HUES48 (cell line): ENCODE measurements at regions not wholly inside any gene's neighbourhood (a gene's known extent, or its start where the extent isn't known, plus 50 kb on each side); places are given as distances from the start of the nearest gene placed in this dataset.

ENCODE experiments used
- H3K27ac ChIP-seq: one replicate; pipeline ENCODE4 v1.7.0; 2013; ENCODE audit warnings: low read depth, low read length, inconsistent platforms
- H3K27me3 ChIP-seq: 2 replicates; pipeline ENCODE4 v1.6.1; 2013; ENCODE audit warnings: mild to moderate bottlenecking, low read length; ENCODE audit not compliant: control insufficient read depth, insufficient read depth
- H3K36me3 ChIP-seq: 2 replicates; pipeline ENCODE4 v1.6.1; 2013; ENCODE audit warnings: low read length; ENCODE audit not compliant: control insufficient read depth, insufficient read depth
- H3K4me1 ChIP-seq: 2 replicates; pipeline ENCODE4 v1.6.1; 2013; ENCODE audit warnings: mild to moderate bottlenecking, low read length; ENCODE audit not compliant: control insufficient read depth, insufficient read depth
- H3K4me3 ChIP-seq: 2 replicates; pipeline ENCODE4 v1.5.1; 2013; ENCODE audit warnings: mild to moderate bottlenecking, low read depth, low read length
- H3K9ac ChIP-seq: 2 replicates; pipeline ENCODE4 v1.6.1; 2013; ENCODE audit warnings: mild to moderate bottlenecking, low read depth, low read length, moderate library complexity
- H3K9me3 ChIP-seq: 2 replicates; pipeline ENCODE4 v1.6.1; 2013; ENCODE audit warnings: low read length; ENCODE audit not compliant: control insufficient read depth, insufficient read depth

GRCh38 chr3:153439780-153440179 is 277.8 kb downstream of the RAP2B start:
- no peaks in the 10 kb centered on the region for H3K9me3 ChIP-seq
- no peak overlapping the region for H3K27ac ChIP-seq
- H3K4me1 ChIP-seq = peaks cover 19% of the 10 kb centered on the region; the same call in 1 of the 2 replicates
- no peak overlapping the region for H3K9ac ChIP-seq
- H3K4me3 ChIP-seq = no peak overlapping the region
- no peaks in the 10 kb centered on the region for H3K27me3 ChIP-seq
- H3K36me3 ChIP-seq = no peaks in the 10 kb centered on the region

GRCh38 chr3:153440311-153440710 is 278.3 kb downstream of the RAP2B start:
- no peak overlapping the region for H3K4me3 ChIP-seq
- H3K27ac ChIP-seq = no peak overlapping the region
- no peaks in the 10 kb centered on the region for H3K27me3 ChIP-seq
- no peak overlapping the region for H3K9ac ChIP-seq
- H3K4me1 ChIP-seq = peaks cover 19% of the 10 kb centered on the region; the same call in 1 of the 2 replicates
- no peaks in the 10 kb centered on the region for H3K9me3 ChIP-seq
- H3K36me3 ChIP-seq = no peaks in the 10 kb centered on the region

GRCh38 chr3:153442386-153442785 is 280.4 kb downstream of the RAP2B start:
- no peaks in the 10 kb centered on the region for H3K27me3 ChIP-seq
- H3K9me3 ChIP-seq = no peaks in the 10 kb centered on the region
- no peak overlapping the region for H3K4me3 ChIP-seq
- peaks cover 13% of the 10 kb centered on the region; the same call in 1 of the 2 replicates for H3K4me1 ChIP-seq
- H3K36me3 ChIP-seq = no peaks in the 10 kb centered on the region
- no peak overlapping the region for H3K9ac ChIP-seq
- H3K27ac ChIP-seq = no peak overlapping the region

- no peaks in the 10 kb centered on the region for H3K36me3 ChIP-seq
- peaks cover 13% of the 10 kb centered on the region; the same call in 1 of the 2 replicates for H3K4me1 ChIP-seq
- H3K27ac ChIP-seq = no peak overlapping the region
- H3K27me3 ChIP-seq = no peaks in the 10 kb centered on the region
- no peak overlapping the region for H3K9ac ChIP-seq
- no peaks in the 10 kb centered on the region for H3K9me3 ChIP-seq
- no peak overlapping the region for H3K4me3 ChIP-seq
Observed at GRCh38 chr3:153442799-153443487, 280.9 kb downstream of the RAP2B start.

- H3K27me3 ChIP-seq = no peaks in the 10 kb centered on the region
- H3K4me3 ChIP-seq = no peak overlapping the region
- no peaks in the 10 kb centered on the region for H3K36me3 ChIP-seq
- no peaks in the 10 kb centered on the region for H3K9me3 ChIP-seq
- H3K27ac ChIP-seq = no peak overlapping the region
- peaks cover 13% of the 10 kb centered on the region; the same call in 1 of the 2 replicates for H3K4me1 ChIP-seq
- no peak overlapping the region for H3K9ac ChIP-seq
Observed at GRCh38 chr3:153443961-153444360, 281.9 kb downstream of the RAP2B start.

- no peak overlapping the region for H3K27ac ChIP-seq
- H3K9me3 ChIP-seq = no peaks in the 10 kb centered on the region
- no peak overlapping the region for H3K4me3 ChIP-seq
- H3K27me3 ChIP-seq = no peaks in the 10 kb centered on the region
- no peaks in the 10 kb centered on the region for H3K36me3 ChIP-seq
- H3K9ac ChIP-seq = no peak overlapping the region
- H3K4me1 ChIP-seq = 0 out of 2 replicates have a peak, but pooled peaks cover 8% of the 10 kb centered on the region
Observed at GRCh38 chr3:153445817-153446216, 283.8 kb downstream of the RAP2B start.

- no peaks in the 10 kb centered on the region for H3K36me3 ChIP-seq
- no peaks in the 10 kb centered on the region for H3K27me3 ChIP-seq
- H3K9ac ChIP-seq = no peak overlapping the region
- H3K9me3 ChIP-seq = no peaks in the 10 kb centered on the region
- H3K4me1 ChIP-seq = no peaks in the 10 kb centered on the region
- H3K4me3 ChIP-seq = no peak overlapping the region
- H3K27ac ChIP-seq = no peak overlapping the region
Observed at GRCh38 chr3:153448151-153448829, 286.3 kb downstream of the RAP2B start.

GRCh38 chr3:153456833-153457545 is 295.0 kb downstream of the RAP2B start:
- Histone ChIP-seq H3K27ac (no peak overlapping the region), H3K27me3 (no peaks in the 10 kb centered on the region), H3K36me3 (no peaks in the 10 kb centered on the region), H3K9me3 (no peaks in the 10 kb centered on the region), H3K9ac (no peak overlapping the region), H3K4me1 (no peaks in the 10 kb centered on the region), H3K4me3 (no peak overlapping the region)

GRCh38 chr3:153458881-153459280 is 296.9 kb downstream of the RAP2B start:
- no peaks in the 10 kb centered on the region for H3K36me3 ChIP-seq
- H3K27me3 ChIP-seq = no peaks in the 10 kb centered on the region
- H3K9me3 ChIP-seq = no peaks in the 10 kb centered on the region
- H3K27ac ChIP-seq = no peak overlapping the region
- H3K4me1 ChIP-seq = no peaks in the 10 kb centered on the region
- H3K4me3 ChIP-seq = no peak overlapping the region
- no peak overlapping the region for H3K9ac ChIP-seq

GRCh38 chr3:153462545-153462944 is 300.5 kb downstream of the RAP2B start:
- H3K36me3 ChIP-seq = no peaks in the 10 kb centered on the region
- no peaks in the 10 kb centered on the region for H3K9me3 ChIP-seq
- no peaks in the 10 kb centered on the region for H3K4me1 ChIP-seq
- H3K9ac ChIP-seq = no peak overlapping the region
- no peaks in the 10 kb centered on the region for H3K27me3 ChIP-seq
- no peak overlapping the region for H3K4me3 ChIP-seq
- no peak overlapping the region for H3K27ac ChIP-seq

GRCh38 chr3:153463895-153464294 is 301.9 kb downstream of the RAP2B start:
- Histone ChIP-seq H3K36me3 (no peaks in the 10 kb centered on the region), H3K27ac (no peak overlapping the region), H3K4me1 (no peaks in the 10 kb centered on the region), H3K9ac (no peak overlapping the region), H3K27me3 (no peaks in the 10 kb centered on the region), H3K4me3 (no peak overlapping the region), H3K9me3 (no peaks in the 10 kb centered on the region)
